HG03097 (cell line): ENCODE measurements at regions not wholly inside any gene's neighbourhood (a gene's known extent, or its start where the extent isn't known, plus 50 kb on each side); places are given as distances from the start of the nearest gene placed in this dataset.

Source experiments
- ATAC-seq: cut with Tn5 transposase; IDR thresholded peaks from one replicate; pipeline ENCODE4 v1.9.1; 2021; ENCODE audit not compliant: unreplicated experiment, low FRiP score

DNA sequence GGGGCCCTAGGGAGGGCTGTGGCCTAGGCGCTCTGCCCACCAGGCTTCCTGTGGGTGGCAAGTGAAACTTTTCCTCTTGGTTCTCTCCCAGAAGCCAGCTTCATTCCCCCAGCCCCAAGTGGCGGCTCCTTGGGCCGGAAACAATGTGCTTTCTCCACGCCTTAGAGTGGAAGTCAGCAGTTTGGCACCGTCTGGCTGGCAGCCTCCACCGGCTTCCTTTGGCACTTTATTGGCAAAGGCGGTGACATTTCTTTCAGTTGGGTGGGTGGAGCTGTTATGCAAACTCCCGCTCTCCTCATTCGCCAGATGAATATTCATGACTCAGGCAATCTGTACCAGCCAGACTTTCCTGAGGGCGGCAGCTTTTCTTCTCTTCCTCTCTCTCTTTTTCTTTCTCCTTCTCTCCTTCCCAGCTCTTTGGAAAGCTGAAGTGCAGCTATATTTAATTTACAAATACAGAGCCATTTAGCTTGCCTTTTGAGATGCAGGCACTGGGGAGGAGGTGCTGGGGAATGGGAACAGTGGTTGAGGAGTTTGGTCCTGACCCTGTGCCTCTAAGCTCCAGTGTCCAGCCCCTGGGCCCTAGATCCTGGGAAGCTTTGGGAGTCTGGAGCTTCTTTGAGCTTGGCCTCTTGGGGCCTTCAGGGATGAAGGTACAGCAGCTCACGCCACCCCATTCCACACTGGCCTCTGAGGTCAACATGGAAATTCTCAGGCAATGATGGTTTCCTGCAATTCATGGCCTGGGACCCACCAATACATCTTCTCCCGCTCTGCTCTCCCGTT, 67.8 kb upstream of the POU3F1 start:
- no peak for ATAC-seq

DNA sequence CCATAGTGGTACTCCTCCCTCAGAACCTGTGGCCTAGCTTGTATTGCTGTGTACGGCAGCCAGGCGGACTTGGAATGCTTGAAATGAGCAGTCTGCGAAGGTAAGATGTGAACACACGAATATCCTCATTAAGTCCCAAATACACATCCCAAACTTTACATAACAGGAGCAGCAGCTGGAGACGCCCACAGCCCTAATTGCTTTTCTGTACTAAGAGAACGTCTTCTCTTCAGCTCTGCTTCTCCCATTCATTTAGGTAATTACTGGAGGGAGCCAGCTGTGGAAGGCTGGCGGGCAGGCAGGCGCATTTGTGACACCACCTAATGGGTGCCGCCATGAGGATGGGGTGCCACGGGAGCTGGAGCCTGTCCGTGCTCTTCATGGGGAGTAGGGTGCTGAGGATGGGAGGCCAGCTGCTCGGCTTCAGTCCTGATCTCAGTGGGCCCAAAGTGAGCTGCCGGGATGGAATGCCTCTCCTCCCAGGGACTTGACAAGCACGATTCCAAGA, 66.6 kb upstream of the POU3F1 start:
- no peak for ATAC-seq

DNA sequence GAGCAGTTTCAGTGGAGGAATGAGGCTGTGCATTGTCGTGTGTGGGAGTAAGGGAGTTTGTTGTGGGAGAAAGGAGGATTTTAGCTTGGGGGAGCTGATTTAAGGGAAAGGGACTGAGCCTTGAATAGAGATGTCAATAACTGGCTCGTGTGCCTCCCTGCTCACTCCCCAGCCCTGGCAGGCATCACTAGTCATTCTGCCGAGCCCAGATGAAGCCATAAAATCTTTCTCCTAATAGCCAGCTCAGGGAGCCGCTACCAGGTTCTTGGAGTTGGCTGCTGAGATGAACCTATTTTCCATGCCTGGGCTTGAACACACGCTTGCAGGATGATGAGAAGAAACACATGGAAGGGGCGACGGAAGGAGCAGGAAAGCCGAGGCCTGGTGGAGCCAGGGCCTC, 65.0 kb upstream of the POU3F1 start:
- no peak for ATAC-seq

DNA sequence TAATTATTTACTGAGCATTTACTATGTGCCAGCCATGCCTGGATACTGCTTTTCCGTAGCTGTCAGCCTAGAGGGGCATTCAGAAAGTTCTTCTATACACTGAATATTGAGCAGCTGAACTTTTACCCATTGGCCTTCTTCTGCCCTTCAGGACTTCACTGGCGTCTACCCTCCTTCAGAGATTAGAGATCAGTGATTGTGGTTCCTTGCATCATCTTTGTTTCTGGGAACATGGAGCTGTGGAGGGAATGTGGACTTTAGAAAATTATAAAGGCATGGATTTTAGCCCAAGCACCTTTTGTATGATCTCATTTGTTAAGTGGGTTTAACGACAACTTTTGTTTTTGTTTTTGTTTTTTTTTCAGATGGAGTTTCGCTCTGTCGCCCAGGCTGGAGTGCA, 58.7 kb upstream of the POU3F1 start:
- ATAC-seq: no peak

DNA sequence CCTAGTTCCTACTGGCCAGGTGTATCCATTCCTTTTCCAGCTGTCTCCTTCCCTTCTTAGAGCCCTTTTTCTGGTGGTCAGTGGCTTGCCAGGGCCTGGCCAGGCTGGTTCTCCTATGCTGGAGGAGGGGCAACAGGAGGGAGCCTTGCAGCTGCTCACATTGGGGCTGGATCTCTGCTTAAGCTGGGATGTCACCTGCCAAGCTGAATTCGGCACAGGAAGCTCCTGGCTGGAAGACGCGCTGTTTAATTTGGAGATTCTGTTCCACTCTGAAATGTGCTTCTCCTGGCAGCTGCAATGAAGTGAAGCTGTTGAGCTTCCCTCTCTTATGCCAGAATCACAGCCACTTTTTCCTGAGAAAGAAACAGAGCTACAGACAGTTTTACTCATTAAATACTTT, 56.0 kb upstream of the POU3F1 start:
- ATAC-seq: no peak

DNA sequence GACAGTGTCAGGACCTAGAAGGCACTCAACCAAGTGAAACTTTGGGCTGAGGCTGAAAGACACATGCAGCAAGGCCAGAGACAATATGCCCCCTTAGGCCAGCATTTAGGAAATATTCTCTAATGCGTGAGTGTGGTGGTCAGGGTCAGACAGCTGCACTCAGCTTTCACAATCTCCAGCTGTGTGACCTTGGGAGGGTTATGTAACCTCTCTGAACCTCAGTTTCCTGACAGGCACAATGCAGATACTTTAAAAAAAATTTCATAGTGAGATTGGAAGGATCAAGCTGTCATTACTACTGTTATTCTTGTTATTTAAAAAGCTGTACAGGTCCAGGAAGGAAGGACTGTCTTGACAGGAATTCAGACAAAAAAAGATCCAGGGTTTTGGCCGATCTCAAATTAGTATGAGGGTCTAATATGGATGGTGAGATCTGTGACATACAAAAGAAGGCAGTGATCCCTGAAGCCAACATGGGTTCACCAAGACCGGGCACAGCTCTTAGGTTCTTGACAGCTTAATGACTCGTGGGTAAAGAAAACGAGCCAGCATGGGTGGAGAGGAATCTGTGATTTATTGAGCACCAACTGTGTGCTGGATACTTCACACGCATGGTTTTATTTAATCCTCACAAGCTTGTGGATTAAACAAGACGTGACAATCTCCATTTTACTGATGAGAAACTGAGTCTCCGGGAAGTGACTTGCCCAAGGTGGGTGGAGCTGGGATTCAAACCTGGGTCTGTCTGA, 54.6 kb upstream of the POU3F1 start:
- no peak for ATAC-seq

DNA sequence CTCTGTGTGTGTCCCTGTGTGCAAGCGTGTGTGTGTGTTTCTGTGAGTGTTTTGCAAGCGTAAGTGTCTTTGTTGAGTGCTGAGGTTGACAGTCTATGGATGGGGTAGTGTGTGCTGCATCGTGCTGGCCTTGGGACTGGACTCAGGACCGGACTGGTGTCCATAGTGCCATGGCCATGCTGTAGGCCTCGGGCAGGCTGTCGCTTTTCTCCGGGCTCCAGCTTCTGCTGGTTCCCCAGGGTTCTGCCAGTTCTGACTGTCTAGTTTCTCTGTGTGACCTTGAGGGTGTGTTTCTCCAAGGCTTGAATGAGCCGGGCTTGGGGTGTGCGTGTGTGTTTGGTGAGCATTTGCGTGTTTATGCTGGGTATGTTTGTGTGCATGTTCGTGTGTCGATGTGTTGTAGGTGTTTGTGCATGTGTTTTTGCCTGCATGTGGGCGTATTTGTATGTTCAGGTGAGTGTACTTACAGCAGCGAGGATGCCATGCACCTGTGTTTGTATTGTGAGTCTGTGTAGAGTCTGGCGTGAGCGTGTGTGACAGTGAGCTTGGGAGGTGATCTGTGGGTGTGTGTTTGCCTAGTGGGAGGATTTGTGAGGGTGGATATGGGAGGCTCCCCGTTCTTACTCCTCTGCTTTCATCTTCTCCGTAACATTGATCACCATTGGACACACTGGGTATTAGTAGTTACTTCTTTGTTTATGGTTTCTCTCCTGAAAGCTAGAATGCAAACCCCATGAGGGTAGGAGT, 51.7 kb upstream of the POU3F1 start:
- ATAC-seq: no peak

DNA sequence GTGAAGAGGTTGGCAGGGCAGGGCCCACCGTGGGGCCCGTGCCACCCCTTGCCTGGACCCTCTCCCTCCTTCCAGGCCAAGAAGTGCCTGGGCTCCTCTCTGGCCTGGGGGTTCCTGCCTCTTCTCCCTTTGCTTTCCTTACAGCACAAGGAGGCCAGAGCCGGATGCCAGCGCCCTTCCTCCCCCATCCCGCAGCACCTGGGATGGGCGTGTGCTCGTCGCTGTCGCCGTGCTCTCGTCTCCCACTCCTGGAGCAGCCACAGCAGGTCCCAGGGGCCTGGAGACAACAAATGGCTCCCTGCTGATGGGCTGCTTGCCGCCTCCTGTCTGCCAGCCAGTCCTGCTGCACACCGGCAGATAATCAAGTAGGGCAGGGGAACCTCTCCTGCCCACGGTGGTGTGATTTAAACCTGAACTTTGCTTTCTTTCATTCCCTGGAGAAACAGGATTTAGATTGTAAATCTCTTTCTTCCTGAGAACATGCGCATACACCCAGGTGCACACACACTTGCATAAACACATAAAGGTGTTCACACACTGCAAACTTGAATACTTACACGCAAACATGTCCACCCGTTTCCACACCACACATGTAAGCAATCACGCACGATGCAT, 50.8 kb upstream of the POU3F1 start:
- no peak for ATAC-seq
